ENCODE measurements at regions not wholly inside any gene's neighbourhood (a gene's known extent, or its start where the extent isn't known, plus 50 kb on each side); places are given as distances from the start of the nearest gene placed in this dataset.

DNA sequence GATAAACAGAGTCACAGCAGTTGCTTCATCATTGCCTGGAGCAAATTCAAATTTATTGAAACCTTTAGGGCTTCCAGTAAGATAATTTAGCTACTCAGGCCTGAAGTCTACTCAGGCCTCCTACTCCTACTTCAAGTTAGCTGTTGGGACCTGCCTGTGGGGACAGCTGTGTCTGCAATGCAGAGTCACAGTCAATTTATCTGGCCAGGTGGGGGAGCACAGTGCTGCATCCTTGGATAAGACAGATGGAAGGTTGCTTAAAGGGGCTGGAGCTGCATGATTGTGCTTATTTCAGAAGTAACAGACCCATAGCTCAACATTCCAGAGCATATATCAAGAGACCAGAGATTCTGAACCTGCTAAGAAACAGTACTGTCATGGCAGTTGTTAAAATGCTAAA, 932.1 kb downstream of the QKI start:
- no peak for TF ChIP-seq GLIS3 (CRISPR knock-in tag; IDR thresholded peaks at IDR 0.05)
- TF ChIP-seq PPARA (CRISPR knock-in tag; IDR thresholded peaks at IDR 0.05; ENCODE audit: borderline replicate concordance) = no peak
- TF ChIP-seq, protein P1, sequence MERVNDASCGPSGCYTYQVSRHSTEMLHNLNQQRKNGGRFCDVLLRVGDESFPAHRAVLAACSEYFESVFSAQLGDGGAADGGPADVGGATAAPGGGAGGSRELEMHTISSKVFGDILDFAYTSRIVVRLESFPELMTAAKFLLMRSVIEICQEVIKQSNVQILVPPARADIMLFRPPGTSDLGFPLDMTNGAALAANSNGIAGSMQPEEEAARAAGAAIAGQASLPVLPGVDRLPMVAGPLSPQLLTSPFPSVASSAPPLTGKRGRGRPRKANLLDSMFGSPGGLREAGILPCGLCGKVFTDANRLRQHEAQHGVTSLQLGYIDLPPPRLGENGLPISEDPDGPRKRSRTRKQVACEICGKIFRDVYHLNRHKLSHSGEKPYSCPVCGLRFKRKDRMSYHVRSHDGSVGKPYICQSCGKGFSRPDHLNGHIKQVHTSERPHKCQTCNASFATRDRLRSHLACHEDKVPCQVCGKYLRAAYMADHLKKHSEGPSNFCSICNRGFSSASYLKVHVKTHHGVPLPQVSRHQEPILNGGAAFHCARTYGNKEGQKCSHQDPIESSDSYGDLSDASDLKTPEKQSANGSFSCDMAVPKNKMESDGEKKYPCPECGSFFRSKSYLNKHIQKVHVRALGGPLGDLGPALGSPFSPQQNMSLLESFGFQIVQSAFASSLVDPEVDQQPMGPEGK (CRISPR knock-in tag; IDR thresholded peaks at IDR 0.05; ENCODE audit: borderline replicate concordance) = no peak
- no peak for TF ChIP-seq CREB5 (CRISPR knock-in tag; IDR thresholded peaks at IDR 0.05; ENCODE audit: low read depth)
- TF ChIP-seq ESRRG (CRISPR knock-in tag; IDR thresholded peaks at IDR 0.05) = no peak
- no peak for TF ChIP-seq ZFP3 (CRISPR knock-in tag; IDR thresholded peaks at IDR 0.05)
- TF ChIP-seq ZNF70 (CRISPR knock-in tag; IDR thresholded peaks at IDR 0.05) = no peak
- TF ChIP-seq BACH2 (CRISPR knock-in tag; IDR thresholded peaks at IDR 0.05; ENCODE audit: borderline replicate concordance) = no peak
- TF ChIP-seq TCF4 (CRISPR knock-in tag; IDR thresholded peaks at IDR 0.05; ENCODE audit: borderline replicate concordance) = no peak
- TF ChIP-seq OSR1 (CRISPR knock-in tag; IDR thresholded peaks at IDR 0.05) = no peak
- TF ChIP-seq TOX (CRISPR knock-in tag; IDR thresholded peaks at IDR 0.05; ENCODE audit: borderline replicate concordance) = no peak

All from SK-N-SH treated with all-trans-retinoic acid at 6 μM for 48 hours (cell line).